ENCODE measurements at regions not wholly inside any gene's neighbourhood (a gene's known extent, or its start where the extent isn't known, plus 50 kb on each side); places are given as distances from the start of the nearest gene placed in this dataset.

DNA sequence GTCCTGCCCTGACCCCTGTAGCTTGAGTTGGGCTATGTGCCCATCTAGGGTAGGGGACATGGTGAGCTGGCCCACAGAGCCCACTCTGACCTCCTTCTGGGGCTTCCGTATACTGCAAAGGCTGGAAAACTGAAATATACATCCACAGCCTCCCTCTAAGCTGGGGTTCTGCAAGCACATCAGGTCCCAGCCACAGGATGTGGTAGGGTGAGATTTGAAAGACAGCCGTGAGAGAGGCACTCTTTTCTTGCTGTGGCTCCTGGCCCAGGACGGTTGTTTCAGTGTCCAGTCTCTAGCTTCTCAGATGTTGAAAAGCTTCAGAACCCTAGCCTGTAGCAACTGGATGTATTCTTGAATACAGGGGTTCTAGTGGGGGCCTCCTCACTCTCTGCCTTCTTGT is 60.1 kb upstream of the ADRB1 start:
- Histone ChIP-seq H3K4me3 (no peak overlapping the region), H3K4me1 (peaks cover 0 to 18% (median 7%) of the 10 kb centered on the region in 12 donors), H3K9me3 (no peaks in the 10 kb centered on the region), H3K27me3 (no peaks in the 10 kb centered on the region), H3K27ac (no peak overlapping the region), H3K36me3 (no peaks in the 10 kb centered on the region)
- no peak for TF ChIP-seq POLR2A (IDR thresholded peaks at IDR 0.05)
- TF ChIP-seq, protein P1, sequence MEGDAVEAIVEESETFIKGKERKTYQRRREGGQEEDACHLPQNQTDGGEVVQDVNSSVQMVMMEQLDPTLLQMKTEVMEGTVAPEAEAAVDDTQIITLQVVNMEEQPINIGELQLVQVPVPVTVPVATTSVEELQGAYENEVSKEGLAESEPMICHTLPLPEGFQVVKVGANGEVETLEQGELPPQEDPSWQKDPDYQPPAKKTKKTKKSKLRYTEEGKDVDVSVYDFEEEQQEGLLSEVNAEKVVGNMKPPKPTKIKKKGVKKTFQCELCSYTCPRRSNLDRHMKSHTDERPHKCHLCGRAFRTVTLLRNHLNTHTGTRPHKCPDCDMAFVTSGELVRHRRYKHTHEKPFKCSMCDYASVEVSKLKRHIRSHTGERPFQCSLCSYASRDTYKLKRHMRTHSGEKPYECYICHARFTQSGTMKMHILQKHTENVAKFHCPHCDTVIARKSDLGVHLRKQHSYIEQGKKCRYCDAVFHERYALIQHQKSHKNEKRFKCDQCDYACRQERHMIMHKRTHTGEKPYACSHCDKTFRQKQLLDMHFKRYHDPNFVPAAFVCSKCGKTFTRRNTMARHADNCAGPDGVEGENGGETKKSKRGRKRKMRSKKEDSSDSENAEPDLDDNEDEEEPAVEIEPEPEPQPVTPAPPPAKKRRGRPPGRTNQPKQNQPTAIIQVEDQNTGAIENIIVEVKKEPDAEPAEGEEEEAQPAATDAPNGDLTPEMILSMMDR (IDR thresholded peaks at IDR 0.05): no peak
- no peak for DNase-seq
- intact Hi-C loops (cut with DNase I): no loop called here
- ATAC-seq: no peak
- WGBS, 4 donors: 89 to 95% (median 92%) methylated on average over 2 to 3 of the region's 3 CpGs

DNA sequence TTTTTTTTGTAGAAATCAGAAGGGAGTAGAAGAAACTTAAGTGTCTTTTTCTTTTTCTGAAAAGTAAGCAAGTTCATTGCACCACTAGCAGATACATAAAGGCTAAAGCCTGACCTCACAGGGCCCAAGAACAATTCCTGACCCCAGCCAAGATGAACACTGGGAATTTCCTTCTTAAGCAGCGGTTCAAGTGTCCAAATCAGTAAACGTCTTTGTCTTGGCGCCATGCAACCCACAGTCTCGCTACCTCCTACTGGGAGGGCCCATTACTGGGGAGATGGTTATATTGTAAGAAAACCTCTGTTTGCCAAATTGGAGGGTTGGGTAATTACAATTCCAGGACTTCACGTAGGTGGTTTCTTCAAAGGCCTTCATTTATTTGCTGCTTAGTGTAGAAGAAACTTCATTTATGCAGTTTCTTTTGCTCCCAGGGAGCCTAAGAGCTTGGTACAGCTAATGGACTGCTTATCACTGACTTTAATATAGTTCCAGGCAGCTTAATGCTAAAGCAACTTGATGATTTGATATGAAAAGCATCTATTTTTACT is 58.3 kb upstream of the ADRB1 start:
- WGBS, 4 donors: 88 to 91% (median 90%) methylated on average over 5 of the region's 5 CpGs

DNA sequence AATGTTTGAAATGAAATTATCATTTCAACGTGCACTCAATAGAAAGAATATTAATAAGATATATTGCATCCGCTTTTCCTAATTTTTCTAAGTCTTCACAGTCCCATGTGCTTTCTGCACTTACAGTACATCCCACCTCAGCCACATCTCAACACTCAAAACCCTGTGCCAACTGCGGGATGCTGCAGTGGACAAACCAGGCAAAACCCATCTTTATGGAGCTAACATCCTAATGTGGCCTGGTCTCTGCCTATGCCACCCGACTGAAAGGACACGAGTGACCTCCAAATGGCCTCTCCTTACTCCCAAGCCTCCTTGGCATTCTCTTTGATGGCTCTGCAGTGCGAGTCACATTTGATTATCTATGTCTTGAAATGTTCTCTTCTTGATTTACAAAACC is 57.4 kb upstream of the ADRB1 start:
- H3K36me3 ChIP-seq: no peaks in the 10 kb centered on the region

More for the DNA sequence above, 58.3 kb upstream of the ADRB1 start:
- no peak for DNase-seq
- no peak for TF ChIP-seq POLR2A (IDR thresholded peaks at IDR 0.05)
- TF ChIP-seq, protein P1 (IDR thresholded peaks at IDR 0.05): no peak
- no peak for ATAC-seq
- H3K36me3 ChIP-seq: no peaks in the 10 kb centered on the region
- H3K27me3 ChIP-seq: no peaks in the 10 kb centered on the region
- peaks cover 0 to 11% (median 3%) of the 10 kb centered on the region in 12 donors for H3K4me1 ChIP-seq
- no peaks in the 10 kb centered on the region for H3K9me3 ChIP-seq
- H3K27ac ChIP-seq: no peak overlapping the region
- no peak overlapping the region for H3K4me3 ChIP-seq
- intact Hi-C loops (cut with DNase I): no loop called here

DNA sequence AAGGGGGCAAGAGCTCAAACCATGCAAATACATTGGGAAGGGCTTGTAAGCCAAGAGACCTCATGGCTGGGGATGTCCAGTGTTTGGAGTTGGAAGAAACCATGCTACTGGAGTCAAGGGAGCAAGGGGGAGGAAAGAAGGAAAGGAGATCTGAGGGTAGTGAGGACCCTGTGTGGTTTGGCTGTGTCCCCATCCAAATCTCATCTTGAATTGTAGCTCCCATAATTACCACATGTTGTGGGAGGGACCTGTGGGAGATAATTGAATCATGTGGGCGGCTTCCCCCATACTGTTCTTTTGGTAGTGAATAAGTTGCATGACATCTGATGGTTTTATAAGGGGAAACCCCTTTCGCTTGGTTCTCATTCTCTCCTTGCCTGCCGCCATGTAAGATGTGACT is 56.5 kb upstream of the ADRB1 start:
- TF ChIP-seq POLR2A (IDR thresholded peaks at IDR 0.05): no peak
- TF ChIP-seq, protein P1 (IDR thresholded peaks at IDR 0.05): no peak
- 95 to 99% (median 96%) methylated on average over 3 of the region's 3 CpGs for WGBS, 4 donors
- H3K4me3 ChIP-seq: no peak overlapping the region

More for the DNA sequence above, 57.4 kb upstream of the ADRB1 start:
- WGBS, 4 donors: 90 to 98% (median 93%) methylated on average over 6 of the region's 6 CpGs
- intact Hi-C loops (cut with DNase I): no loop called here
- H3K4me1 ChIP-seq: peaks cover 0 to 11% (median 3%) of the 10 kb centered on the region in 12 donors
- no peak for ATAC-seq
- no peaks in the 10 kb centered on the region for H3K27me3 ChIP-seq
- no peaks in the 10 kb centered on the region for H3K9me3 ChIP-seq
- H3K27ac ChIP-seq: no peak overlapping the region
- DNase-seq: no peak
- TF ChIP-seq, protein P1 (IDR thresholded peaks at IDR 0.05): no peak
- TF ChIP-seq POLR2A (IDR thresholded peaks at IDR 0.05): no peak
- H3K4me3 ChIP-seq: no peak overlapping the region

More for the DNA sequence above, 56.5 kb upstream of the ADRB1 start:
- Histone ChIP-seq H3K27ac (no peak overlapping the region), H3K4me1 (peaks cover 0 to 10% (median 3%) of the 10 kb centered on the region in 12 donors), H3K9me3 (no peaks in the 10 kb centered on the region), H3K36me3 (no peaks in the 10 kb centered on the region), H3K27me3 (no peaks in the 10 kb centered on the region)
- ATAC-seq (no peak), DNase-seq (no peak)
- intact Hi-C loops (cut with DNase I): no loop called here

Measured in heart left ventricle (tissue), 16 donors.